VCaP (cell line): ENCODE measurements at regions not wholly inside any gene's neighbourhood (a gene's known extent, or its start where the extent isn't known, plus 50 kb on each side); places are given as distances from the start of the nearest gene placed in this dataset.

Experiments used
- H3K27ac ChIP-seq: fragments of 450-650 bp; 2 replicates; pipeline ENCODE4 v1.5.1; 2017
- TF ChIP-seq, protein P1 (sequence below): fragments of 450-650 bp; conservative IDR thresholded peaks from 2 replicates; pipeline ENCODE4 v1.5.1; 2017; ENCODE audit warnings: mild to moderate bottlenecking, moderate library complexity

DNA sequence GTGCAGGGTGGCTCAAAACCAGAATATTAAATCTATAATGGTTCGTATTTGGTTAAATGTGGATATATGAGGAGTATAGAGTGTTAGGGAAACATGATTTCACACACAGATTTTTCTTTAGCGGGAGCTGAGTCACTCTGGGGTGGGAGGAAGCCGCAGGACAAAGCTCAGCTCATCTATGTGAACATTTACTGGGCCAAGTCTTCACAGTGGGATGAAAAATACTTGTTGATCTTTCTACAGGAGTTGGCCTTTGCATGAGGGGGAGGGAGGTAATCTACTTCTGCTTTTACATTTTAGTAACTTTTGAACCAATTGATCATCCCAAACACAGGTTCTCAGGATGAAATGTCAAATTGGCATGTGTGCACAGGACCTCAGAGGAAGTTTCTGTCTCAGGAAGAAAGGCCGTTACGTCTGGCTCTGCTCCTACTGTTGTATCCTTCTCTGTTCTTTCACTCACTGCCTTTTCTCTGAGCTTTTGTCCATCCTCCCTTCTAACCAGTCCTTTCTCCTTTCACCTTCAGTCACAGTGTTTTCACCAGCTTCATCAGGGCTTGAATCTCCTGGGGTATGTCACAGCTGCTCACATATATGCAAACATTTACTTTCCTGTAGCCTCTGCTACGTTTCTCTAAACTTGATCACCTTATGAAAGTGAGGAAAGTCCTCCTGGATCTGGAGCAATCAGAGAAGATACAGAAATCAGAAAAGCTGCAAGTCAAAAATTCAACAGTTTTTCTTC is 943.3 kb upstream of the FANCL start:
- TF ChIP-seq, protein P1, sequence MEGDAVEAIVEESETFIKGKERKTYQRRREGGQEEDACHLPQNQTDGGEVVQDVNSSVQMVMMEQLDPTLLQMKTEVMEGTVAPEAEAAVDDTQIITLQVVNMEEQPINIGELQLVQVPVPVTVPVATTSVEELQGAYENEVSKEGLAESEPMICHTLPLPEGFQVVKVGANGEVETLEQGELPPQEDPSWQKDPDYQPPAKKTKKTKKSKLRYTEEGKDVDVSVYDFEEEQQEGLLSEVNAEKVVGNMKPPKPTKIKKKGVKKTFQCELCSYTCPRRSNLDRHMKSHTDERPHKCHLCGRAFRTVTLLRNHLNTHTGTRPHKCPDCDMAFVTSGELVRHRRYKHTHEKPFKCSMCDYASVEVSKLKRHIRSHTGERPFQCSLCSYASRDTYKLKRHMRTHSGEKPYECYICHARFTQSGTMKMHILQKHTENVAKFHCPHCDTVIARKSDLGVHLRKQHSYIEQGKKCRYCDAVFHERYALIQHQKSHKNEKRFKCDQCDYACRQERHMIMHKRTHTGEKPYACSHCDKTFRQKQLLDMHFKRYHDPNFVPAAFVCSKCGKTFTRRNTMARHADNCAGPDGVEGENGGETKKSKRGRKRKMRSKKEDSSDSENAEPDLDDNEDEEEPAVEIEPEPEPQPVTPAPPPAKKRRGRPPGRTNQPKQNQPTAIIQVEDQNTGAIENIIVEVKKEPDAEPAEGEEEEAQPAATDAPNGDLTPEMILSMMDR: no peak
- no peak overlapping the region for H3K27ac ChIP-seq

DNA sequence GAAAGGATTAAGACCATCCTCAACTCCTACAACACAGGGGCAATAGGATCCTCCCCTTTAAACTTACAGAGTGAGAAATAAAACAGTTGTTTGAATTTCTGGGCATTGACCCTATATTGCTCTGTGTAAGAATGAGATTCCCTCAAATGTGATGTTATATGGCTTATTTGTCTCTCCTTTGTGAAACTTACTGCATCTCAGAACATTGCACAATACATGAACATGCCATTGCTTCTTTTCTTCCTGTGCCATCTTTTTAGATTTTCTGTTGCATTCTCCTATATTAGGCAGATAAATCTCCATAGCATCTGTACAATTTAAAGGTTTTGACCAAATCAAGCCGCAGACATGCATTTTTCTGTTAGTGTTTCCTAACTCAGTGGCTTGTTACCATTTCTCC is 941.9 kb upstream of the FANCL start:
- TF ChIP-seq, protein P1: no peak
- no peak overlapping the region for H3K27ac ChIP-seq

DNA sequence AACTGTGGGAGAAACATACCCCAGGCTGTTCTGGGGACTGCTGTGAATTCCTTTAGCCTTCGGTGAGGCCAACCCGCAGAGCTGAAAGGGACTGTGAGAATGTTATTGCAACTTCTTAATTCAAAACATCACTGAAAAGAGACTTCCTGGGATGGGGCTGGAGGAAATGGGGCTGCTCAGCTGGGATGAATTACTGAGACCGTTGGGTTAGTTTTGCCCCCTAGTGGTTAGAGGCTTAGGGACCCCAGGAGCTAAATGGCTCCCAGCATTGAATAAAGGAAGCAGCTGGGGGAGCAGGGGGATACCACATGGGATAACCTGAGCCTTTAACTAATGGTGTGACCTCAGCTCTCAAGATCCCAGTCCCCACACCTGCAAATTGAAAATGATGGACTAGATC is 941.1 kb upstream of the FANCL start:
- TF ChIP-seq, protein P1: peak; percentile 45
- no peak overlapping the region for H3K27ac ChIP-seq

DNA sequence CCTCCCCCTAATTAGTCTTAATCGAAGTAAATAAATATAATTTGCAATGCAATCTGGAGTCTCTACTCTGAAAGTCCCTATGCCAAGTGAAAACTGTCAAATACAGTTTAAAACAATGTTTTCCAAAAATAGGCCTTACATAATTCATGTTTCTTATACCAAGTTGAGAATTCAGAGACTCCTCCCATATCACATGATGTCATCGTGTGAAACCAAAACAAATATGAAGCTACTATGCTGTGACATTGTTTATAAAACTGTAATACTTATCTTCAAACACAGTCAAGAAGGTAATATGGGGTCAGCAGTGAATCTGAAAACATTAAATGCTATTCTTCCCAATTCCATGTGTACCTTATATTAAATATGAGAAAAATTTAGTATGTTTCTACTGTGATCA is 940.2 kb upstream of the FANCL start:
- no peak overlapping the region for H3K27ac ChIP-seq
- TF ChIP-seq, protein P1: no peak

DNA sequence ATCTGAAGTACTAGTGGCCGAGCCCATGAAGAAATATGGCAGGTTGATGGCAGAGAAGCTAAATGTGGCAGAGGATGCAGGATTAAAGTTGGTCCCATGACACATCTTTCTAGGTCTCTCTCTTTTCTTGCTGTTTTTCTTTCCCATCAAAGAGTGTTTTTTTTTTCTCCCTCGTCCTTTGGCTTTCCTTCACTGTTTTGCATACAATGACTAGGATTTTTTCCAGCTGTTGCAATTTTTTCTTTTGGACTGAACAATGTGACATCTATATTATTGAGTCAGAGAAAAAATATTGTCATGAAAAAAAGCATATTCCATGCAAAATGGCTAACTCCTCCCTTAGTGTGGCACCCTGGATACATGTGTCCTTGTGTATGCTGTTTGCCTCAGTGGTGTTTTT is 939.5 kb upstream of the FANCL start:
- H3K27ac ChIP-seq: no peak overlapping the region
- TF ChIP-seq, protein P1: no peak

DNA sequence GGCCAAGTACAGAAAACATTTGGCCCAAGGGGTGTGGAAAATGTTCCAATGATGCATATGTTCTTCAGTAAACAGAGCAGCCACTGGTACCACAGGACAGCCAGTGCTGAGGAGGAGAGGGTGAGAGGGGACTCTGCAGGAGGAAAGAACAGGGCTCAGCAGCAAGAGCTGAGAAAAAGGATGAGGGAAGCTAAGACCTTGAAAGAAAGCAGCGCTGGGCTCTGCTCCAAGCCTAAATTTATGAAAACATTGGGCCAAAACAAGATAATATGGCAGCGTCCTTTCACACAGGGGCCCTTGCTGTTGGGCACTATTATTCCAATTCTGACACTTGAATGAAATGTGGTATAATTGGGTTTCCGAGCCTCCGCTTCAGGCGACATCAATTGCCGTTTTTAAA is 939.0 kb upstream of the FANCL start:
- TF ChIP-seq, protein P1: no peak
- H3K27ac ChIP-seq: no peak overlapping the region

DNA sequence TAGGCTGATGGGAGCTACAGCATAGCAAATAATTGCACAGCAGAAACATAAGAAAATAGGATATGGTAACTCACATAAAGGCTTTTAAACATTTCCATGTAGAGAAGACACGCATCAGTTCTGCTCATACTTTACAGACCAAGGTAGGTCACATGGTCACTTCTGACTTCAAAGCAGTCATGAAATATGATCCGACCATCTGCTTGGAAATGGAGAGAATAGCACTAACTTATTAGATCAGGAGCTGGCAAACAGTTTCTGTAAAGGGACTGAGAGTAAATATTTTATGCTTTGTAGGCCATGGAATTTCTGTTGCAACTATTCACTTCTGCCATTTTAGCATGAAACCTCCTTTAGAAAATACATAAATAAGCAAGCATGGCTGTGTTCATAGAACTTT is 936.6 kb upstream of the FANCL start:
- no peak overlapping the region for H3K27ac ChIP-seq
- TF ChIP-seq, protein P1: no peak
